ENCODE measurements at regions not wholly inside any gene's neighbourhood (a gene's known extent, or its start where the extent isn't known, plus 50 kb on each side); places are given as distances from the start of the nearest gene placed in this dataset.

GRCh38 chr12:23472329-23472971 is 477.0 kb downstream of the SOX5 start:
- DNase-seq (ENCODE audit: low spot score), result no peak

DNA sequence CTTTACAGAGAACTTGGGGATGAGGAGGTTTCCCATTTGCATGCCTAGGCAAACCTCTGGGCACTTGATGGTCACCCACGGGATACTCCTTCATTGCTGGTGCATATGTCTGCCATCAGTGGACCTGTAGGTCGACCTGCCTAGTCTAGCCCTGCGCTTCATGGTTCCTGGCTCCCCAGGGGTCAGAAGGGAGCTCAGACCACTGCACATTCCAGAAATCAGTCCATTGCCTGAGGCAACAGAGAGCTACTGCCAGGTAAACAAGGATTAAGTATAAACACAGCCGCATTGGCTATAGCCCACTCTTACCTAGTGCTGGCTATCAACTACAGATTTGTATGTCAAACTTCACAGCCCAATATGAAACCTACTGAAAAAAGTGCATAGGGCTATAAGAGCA is 476.4 kb downstream of the SOX5 start:
- no peak for DNase-seq (ENCODE audit: low spot score)

GRCh38 chr12:23474438-23474976 is 475.0 kb downstream of the SOX5 start:
- DNase-seq (ENCODE audit: low spot score), result no peak

Data from kidney capillary endothelial cell (primary cell).